ENCODE measurements at regions not wholly inside any gene's neighbourhood (a gene's known extent, or its start where the extent isn't known, plus 50 kb on each side); places are given as distances from the start of the nearest gene placed in this dataset.

DNA sequence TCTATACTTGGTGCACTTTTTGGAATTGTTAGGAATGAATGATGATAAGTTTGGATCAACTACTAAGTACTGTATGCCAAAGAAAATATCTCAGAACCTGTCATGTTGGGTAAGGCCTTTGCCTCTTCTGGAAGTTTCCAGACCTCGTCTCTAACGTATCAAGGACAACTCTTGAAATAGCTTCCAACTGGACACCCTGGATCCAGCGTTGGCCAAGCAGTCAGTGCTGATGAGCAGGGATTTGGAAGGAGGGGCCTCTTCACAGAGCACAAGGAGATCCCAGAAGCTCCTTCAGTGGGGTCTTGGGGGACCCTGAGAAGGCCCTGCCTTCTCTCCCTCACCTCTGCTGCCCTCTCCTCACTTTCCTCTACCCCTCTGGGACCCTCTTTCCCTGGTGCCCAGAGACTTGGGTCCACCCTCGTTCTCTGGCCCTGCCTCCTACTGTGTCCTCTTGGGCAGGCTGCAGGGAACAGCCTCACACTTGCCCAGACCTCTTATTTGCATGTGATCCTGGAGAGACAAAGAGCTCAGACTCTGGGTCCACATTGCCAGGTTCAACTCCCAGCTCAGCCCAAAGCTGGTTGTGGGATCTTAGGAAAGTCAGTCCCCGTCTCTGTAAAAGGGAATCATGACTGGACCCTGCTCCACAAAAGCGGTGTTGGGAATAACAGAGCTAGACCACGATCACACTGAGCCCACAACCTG lies 145.8 kb downstream of the COL6A3 start:
- no peak for DNase-seq (ENCODE audit: low read depth in 2 of 2, low spot score in 1 of 2)

DNA sequence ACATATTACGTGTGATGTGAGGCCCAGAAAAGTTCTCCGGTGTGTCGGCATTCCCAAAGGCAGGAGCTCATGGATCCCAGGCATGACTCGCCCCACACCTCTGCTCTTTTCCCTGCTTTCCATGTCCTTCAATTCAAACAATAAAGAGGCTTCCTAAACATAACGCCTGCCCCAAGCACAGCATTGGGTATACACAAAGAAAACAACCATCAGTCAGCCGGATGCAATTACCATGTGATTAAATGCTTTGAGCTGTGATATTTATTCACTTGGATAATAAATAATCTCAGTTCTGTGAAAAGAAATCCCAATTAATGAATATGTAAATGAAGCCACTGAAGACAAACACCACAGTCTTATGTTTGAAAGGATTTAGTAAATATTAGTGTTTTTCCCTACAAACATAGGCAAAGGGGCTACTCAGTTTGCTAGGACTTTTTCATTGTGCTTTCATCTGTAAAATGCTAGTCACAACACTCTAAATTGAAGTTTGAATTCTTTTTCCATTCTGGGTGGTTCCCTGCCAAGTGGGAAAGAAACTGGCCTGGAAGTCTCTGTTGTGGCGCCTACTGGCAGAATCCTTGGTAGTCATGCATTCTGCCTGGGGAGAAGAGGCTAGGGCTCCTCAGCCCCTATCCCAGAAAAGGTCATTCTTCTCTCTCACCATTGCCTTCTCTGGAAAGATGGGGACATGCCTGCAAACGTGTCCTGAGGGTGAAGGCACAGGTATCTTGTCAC lies 144.7 kb downstream of the COL6A3 start:
- no peak for DNase-seq (ENCODE audit: low read depth in 2 of 2, low spot score in 1 of 2)

DNA sequence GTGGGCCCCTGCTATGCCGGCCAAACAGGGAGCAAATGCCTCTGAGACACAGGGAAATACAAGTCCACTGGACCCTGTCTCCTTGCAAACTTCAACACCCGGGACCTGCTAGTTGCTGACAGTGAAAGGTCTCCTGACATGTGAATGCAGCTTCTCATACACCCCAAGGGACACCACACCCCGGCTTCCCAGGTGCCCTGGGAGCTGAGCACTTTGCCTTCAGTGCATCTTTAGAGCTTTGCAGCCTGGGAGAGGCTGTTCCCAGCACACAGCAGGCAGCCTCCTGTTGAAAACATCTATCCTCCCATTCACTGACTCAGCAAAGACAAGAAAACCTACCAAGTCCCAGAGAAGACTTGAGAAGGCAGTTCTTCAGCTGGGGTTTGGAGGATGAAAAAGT lies 143.4 kb downstream of the COL6A3 start:
- no peak for DNase-seq (ENCODE audit: low read depth in 2 of 2, low spot score in 1 of 2)

DNA sequence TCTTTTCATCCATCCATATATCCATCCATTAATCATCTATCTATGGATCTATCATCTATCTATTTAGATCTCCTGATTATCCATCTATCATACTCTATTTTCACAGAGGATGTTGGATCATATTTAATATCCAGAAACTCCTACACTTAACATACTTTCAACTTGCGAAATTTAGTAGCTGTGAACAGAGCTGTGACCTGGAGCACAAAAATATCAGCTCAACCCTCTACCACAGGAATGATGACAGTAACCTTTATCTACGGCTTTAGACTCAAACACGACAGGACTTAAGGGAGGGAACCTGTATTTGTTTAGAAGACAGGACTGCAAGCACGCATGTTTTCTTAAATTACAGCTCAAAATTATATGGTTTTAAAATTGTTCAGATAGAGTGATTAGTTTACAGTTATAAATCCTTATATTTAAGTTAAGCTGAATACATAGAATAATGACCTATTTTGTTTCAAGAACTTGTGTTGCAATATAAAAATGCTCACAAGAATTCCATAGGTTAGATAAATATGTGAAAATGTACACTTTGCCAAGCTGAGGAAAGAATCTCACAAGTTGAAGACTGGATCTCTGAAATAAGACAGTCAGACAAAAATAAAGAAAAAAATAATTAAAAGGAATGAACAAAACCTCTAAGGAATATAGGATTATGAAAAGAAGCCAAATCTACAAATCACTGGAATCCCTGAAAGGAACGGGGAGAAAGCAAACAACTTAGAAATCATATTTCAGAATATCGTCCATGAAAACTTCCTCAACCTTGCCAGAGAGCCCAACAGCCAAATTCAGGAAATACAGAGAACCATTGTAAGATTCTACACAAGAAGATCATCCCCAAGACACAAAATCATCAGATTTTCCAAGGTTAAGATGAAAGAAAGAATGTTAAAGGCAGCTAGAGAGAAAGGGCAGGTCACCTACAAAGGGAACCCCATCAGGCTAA lies 142.0 kb downstream of the COL6A3 start:
- no peak for DNase-seq (ENCODE audit: low read depth in 2 of 2, low spot score in 1 of 2)
